HG02852 (cell line): ENCODE measurements at regions not wholly inside any gene's neighbourhood (a gene's known extent, or its start where the extent isn't known, plus 50 kb on each side); places are given as distances from the start of the nearest gene placed in this dataset.
A peak's percentile ranks its signal among the peaks of the same experiment; 100 is the strongest.
"Not testable (repeated sequence)": the region's sequence is repeated elsewhere in the genome, so short reads cannot be mapped to it uniquely, and the experiment has no call there.

Source experiments
- ATAC-seq: cut with Tn5 transposase; IDR thresholded peaks from one replicate; pipeline ENCODE4 v1.9.1; 2021; ENCODE audit warnings: mild to moderate bottlenecking, moderate library complexity; ENCODE audit not compliant: unreplicated experiment

GRCh38 chr10:3955955-3956617 is 171.1 kb upstream of the KLF6 start:
- no peak for ATAC-seq

- no peak for ATAC-seq
Observed at GRCh38 chr10:3955493-3955892, 170.5 kb upstream of the KLF6 start.

GRCh38 chr10:3954615-3955014 is 169.6 kb upstream of the KLF6 start:
- ATAC-seq = no peak

GRCh38 chr10:3954007-3954406 is 169.0 kb upstream of the KLF6 start:
- ATAC-seq = not testable (repeated sequence)

GRCh38 chr10:3951993-3952392 is 167.0 kb upstream of the KLF6 start:
- no peak for ATAC-seq

- ATAC-seq = no peak
Observed at GRCh38 chr10:3950676-3951275, 165.8 kb upstream of the KLF6 start.

GRCh38 chr10:3949711-3950110 is 164.7 kb upstream of the KLF6 start:
- ATAC-seq = no peak

GRCh38 chr10:3948843-3949242 is 163.8 kb upstream of the KLF6 start:
- ATAC-seq = no peak

- no peak for ATAC-seq
Observed at GRCh38 chr10:3946234-3947229, 161.5 kb upstream of the KLF6 start.

- ATAC-seq = no peak
Observed at GRCh38 chr10:3945026-3945425, 160.0 kb upstream of the KLF6 start.

GRCh38 chr10:3944591-3944990 is 159.6 kb upstream of the KLF6 start:
- no peak for ATAC-seq

- no peak for ATAC-seq
Observed at GRCh38 chr10:3943695-3944257, 158.8 kb upstream of the KLF6 start.

GRCh38 chr10:3942937-3943489 is 158.0 kb upstream of the KLF6 start:
- no peak for ATAC-seq

GRCh38 chr10:3941676-3942075 is 156.7 kb upstream of the KLF6 start:
- ATAC-seq = no peak

GRCh38 chr10:3936422-3937040 is 151.5 kb upstream of the KLF6 start:
- no peak for ATAC-seq

GRCh38 chr10:3935933-3936359 is 150.9 kb upstream of the KLF6 start:
- no peak for ATAC-seq

- ATAC-seq = peak; percentile 98
Observed at GRCh38 chr10:3935141-3935540, 150.1 kb upstream of the KLF6 start.

GRCh38 chr10:3933733-3934132 is 148.7 kb upstream of the KLF6 start:
- ATAC-seq = no peak

GRCh38 chr10:3932597-3933375 is 147.8 kb upstream of the KLF6 start:
- ATAC-seq = no peak

GRCh38 chr10:3931901-3932300 is 146.9 kb upstream of the KLF6 start:
- ATAC-seq = no peak
